Esophagus muscularis mucosa (tissue), 4 donors: ENCODE measurements at regions not wholly inside any gene's neighbourhood (a gene's known extent, or its start where the extent isn't known, plus 50 kb on each side); places are given as distances from the start of the nearest gene placed in this dataset.

Experiments
- DNase-seq: peaks from one replicate; pipeline ENCODE4 v3.0.0-alpha.2; 2017; ENCODE audit errors: extremely low spot score
- H3K27ac ChIP-seq, 4 donors: fragments of 200-600 bp; sonication (generic); replicated peaks in 1 of 4; 1 replicate in 3 of 4; 2 replicates in 1 of 4; pipeline ENCODE4 v1.5.1; 2016 to 2019; ENCODE audit warnings: mild to moderate bottlenecking in 1 of 4
- H3K27me3 ChIP-seq, 4 donors: fragments of 200-600 bp; sonication (generic); one replicate each; pipeline versions ENCODE4 v1.5.1 to v1.6.0; 2016 to 2019
- H3K36me3 ChIP-seq, 4 donors: fragments of 200-600 bp; sonication (generic); one replicate each; pipeline ENCODE4 v1.5.1; 2016 to 2019
- H3K4me1 ChIP-seq, 4 donors: fragments of 200-600 bp; sonication (generic); one replicate each; pipeline ENCODE4 v1.5.1; 2016 to 2019
- H3K4me3 ChIP-seq, 4 donors: fragments of 200-600 bp; sonication (generic); 1 replicate in 2 of 4; 2 replicates in 2 of 4; pipeline ENCODE4 v1.5.1; 2016 to 2019; ENCODE audit warnings: mild to moderate bottlenecking in 4 of 4, moderate library complexity in 1 of 4
- H3K9me3 ChIP-seq, 4 donors: fragments of 200-600 bp; sonication (generic); 1 replicate in 3 of 4; 2 replicates in 1 of 4; pipeline ENCODE4 v1.5.1; 2016 to 2019
- EP300 ChIP-seq: sonication (generic); formaldehyde crosslinking; IDR thresholded peaks from one replicate; pipeline ENCODE4 v1.6.1; 2017; ENCODE audit warnings: antibody characterized with exemption
- POLR2A ChIP-seq: fragments of 450-650 bp; IDR thresholded peaks from one replicate; pipeline ENCODE4 v1.6.1; 2017; ENCODE audit warnings: antibody characterized with exemption, moderate library complexity, mild to moderate bottlenecking, low read depth
- POLR2AphosphoS5 ChIP-seq, 2 donors: sonication (generic); formaldehyde crosslinking; IDR thresholded peaks; one replicate each; pipeline ENCODE4 v1.6.1; 2017; ENCODE audit warnings: antibody characterized with exemption in 2 of 2
- WGBS: methylation state at CpG from one replicate; pipeline ENCODE4 v1.1.5; 2018; 5-methylcytosine and 5-hydroxymethylcytosine counted together
- intact Hi-C: fragments of 100-400 bp; cut with DNase I; formaldehyde crosslinking; loops from one replicate; pipeline ENCODE4 v1.15.1; 2023
- TF ChIP-seq, protein P1 (sequence below), 3 experiments: fragments of 200-600 bp in 2 of 3; fragments of 450-650 bp in 1 of 3; sonication (generic) in 2 of 3; IDR thresholded peaks; one replicate each; pipeline ENCODE4 v1.5.1; 2017 to 2019; ENCODE audit warnings: antibody characterized with exemption in 3 of 3, mild to moderate bottlenecking in 2 of 3, moderate library complexity in 1 of 3

DNA sequence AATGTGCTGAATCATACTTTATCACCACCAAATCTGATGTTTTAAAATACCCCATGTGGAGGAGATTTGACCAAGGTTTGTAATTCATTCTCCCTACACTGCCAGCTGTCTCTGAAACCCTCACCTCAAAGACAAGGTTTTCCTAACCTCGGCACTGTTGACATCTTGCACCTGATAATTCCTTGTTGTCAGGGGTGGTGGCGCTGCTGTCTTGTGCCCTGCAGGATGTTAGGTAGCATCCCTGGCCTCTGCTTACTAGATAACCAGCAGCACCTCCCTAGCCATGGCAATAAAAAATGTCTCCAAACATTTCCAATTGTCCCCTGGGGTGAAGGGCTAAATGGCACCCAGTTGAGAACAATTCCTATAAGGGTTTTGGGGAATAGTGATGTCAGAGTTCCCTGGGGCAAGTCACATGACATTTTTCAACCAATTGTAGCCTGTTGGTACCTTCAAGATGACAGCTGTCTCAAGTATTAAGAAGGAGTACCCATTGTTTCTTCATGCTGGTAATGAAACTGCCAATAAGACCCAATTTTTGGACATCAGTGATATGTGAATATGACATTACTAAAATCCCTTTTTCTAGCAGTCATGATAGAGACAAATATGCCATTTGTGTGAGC lies 160.6 kb upstream of the PLCXD3 start:
- H3K36me3 ChIP-seq, result no peaks in the 10 kb centered on the region
- H3K27ac ChIP-seq, result no peak overlapping the region
- 83% methylated on average over 2 of the region's 2 CpGs for WGBS
- intact Hi-C loops, result no loop called here
- H3K9me3 ChIP-seq, result no peaks in the 10 kb centered on the region
- no peak overlapping the region for H3K4me3 ChIP-seq
- TF ChIP-seq EP300, result no peak
- TF ChIP-seq, protein P1, sequence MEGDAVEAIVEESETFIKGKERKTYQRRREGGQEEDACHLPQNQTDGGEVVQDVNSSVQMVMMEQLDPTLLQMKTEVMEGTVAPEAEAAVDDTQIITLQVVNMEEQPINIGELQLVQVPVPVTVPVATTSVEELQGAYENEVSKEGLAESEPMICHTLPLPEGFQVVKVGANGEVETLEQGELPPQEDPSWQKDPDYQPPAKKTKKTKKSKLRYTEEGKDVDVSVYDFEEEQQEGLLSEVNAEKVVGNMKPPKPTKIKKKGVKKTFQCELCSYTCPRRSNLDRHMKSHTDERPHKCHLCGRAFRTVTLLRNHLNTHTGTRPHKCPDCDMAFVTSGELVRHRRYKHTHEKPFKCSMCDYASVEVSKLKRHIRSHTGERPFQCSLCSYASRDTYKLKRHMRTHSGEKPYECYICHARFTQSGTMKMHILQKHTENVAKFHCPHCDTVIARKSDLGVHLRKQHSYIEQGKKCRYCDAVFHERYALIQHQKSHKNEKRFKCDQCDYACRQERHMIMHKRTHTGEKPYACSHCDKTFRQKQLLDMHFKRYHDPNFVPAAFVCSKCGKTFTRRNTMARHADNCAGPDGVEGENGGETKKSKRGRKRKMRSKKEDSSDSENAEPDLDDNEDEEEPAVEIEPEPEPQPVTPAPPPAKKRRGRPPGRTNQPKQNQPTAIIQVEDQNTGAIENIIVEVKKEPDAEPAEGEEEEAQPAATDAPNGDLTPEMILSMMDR (IDR thresholded peaks at IDR 0.05), result no peak
- TF ChIP-seq POLR2A, result no peak
- no peak for TF ChIP-seq POLR2AphosphoS5 (IDR thresholded peaks at IDR 0.05)
- H3K4me1 ChIP-seq, result peaks cover 0 to 4% (median 0%) of the 10 kb centered on the region in 4 donors
- no peaks in the 10 kb centered on the region for H3K27me3 ChIP-seq
- no peak for DNase-seq

GRCh38 chr5:41670216-41670615 lies 159.8 kb upstream of the PLCXD3 start:
- WGBS, result 84% methylated on average over 3 of the region's 3 CpGs
- no peak for DNase-seq
- intact Hi-C loops, result no loop called here
- Histone ChIP-seq H3K27ac (no peak overlapping the region), H3K4me1 (peaks cover 0 to 4% (median 0%) of the 10 kb centered on the region in 4 donors), H3K4me3 (no peak overlapping the region), H3K9me3 (no peaks in the 10 kb centered on the region), H3K27me3 (no peaks in the 10 kb centered on the region), H3K36me3 (no peaks in the 10 kb centered on the region)
- TF ChIP-seq EP300, result no peak
- TF ChIP-seq POLR2A, result no peak
- TF ChIP-seq, protein P1 (IDR thresholded peaks at IDR 0.05), result no peak

- 85% methylated on average over 3 of the region's 3 CpGs for WGBS
- Histone ChIP-seq H3K4me3 (no peak overlapping the region), H3K4me1 (no peaks in the 10 kb centered on the region), H3K27me3 (no peaks in the 10 kb centered on the region), H3K36me3 (no peaks in the 10 kb centered on the region), H3K27ac (no peak overlapping the region), H3K9me3 (peaks cover 0 to 9% (median 0%) of the 10 kb centered on the region in 4 donors)
- TF ChIP-seq, protein P1 (IDR thresholded peaks at IDR 0.05), result no peak
- TF ChIP-seq POLR2AphosphoS5 (IDR thresholded peaks at IDR 0.05) (no peak), EP300 (no peak), POLR2A (no peak)
- intact Hi-C loops, result no loop called here
- DNase-seq, result no peak
Measured at GRCh38 chr5:41661254-41661653, 150.9 kb upstream of the PLCXD3 start.

DNA sequence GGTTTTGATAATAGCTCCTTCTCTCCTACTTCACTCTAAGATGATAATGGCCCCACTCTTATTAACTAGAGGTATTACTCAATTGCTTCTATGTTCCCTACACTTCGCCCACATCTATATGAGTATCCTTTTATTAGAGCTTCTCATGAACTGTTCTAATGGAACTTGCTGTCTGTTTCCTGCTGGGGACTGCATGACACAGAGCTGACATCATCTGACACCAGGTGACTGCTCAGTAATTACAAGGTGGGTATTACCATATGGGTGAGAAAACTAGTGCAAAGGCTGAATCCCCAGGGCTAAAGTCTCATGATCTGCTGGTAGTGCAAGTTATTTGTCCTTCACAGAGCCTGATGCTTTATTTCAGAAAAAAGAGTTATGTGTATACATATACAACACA lies 146.2 kb upstream of the PLCXD3 start:
- TF ChIP-seq POLR2AphosphoS5 (IDR thresholded peaks at IDR 0.05) (no peak), EP300 (no peak), POLR2A (no peak)
- TF ChIP-seq, protein P1 (IDR thresholded peaks at IDR 0.05), result no peak
- DNase-seq, result no peak
- 87% methylated on average over 1 of the region's 1 CpG for WGBS
- intact Hi-C loops, result no loop called here
- H3K27me3 ChIP-seq, result no peaks in the 10 kb centered on the region
- H3K36me3 ChIP-seq, result no peaks in the 10 kb centered on the region
- no peak overlapping the region for H3K4me3 ChIP-seq
- no peaks in the 10 kb centered on the region for H3K4me1 ChIP-seq
- H3K27ac ChIP-seq, result no peak overlapping the region
- H3K9me3 ChIP-seq, result peaks cover 0 to 8% (median 3%) of the 10 kb centered on the region in 4 donors

DNA sequence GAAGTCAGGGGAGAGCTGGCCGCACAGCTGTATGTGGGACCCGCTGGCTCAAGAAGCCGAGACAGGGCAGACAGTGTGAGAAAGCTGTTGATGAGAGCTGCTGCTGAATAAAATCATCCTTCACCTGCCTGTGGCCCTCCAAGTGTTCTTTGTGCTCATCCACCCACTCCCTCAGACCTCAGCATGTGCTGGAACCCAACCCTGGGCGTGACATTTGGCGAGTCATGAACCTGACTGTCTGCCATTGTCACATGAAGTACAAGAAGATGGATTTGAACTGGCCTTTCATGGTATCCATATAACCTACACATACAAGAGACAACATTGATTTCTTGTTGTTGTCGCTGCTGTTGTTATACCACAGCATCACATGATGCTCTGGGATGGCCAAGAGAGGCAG lies 139.7 kb upstream of the PLCXD3 start:
- Histone ChIP-seq H3K4me1 (no peaks in the 10 kb centered on the region), H3K27me3 (no peaks in the 10 kb centered on the region), H3K9me3 (peaks cover 0 to 8% (median 3%) of the 10 kb centered on the region in 4 donors), H3K4me3 (no peak overlapping the region), H3K27ac (no peak overlapping the region), H3K36me3 (no peaks in the 10 kb centered on the region)
- no peak for TF ChIP-seq EP300
- TF ChIP-seq POLR2AphosphoS5 (IDR thresholded peaks at IDR 0.05), result no peak
- TF ChIP-seq, protein P1 (IDR thresholded peaks at IDR 0.05), result no peak
- TF ChIP-seq POLR2A, result no peak
- WGBS, result 67% methylated on average over 6 of the region's 6 CpGs
- peak; percentile 88 for DNase-seq
- intact Hi-C loops, result no loop called here
